Panc1 (cell line): ENCODE measurements at regions not wholly inside any gene's neighbourhood (a gene's known extent, or its start where the extent isn't known, plus 50 kb on each side); places are given as distances from the start of the nearest gene placed in this dataset.

Source experiments
- POLR2AphosphoS5 ChIP-seq: IDR thresholded peaks from 2 replicates; pipeline ENCODE4 v1.6.1; 2012; ENCODE audit warnings: mild to moderate bottlenecking, low read depth, low read length, moderate library complexity
- REST ChIP-seq, 2 experiments: IDR thresholded peaks; 2 replicates each; pipeline ENCODE4 v1.6.1; 2011 to 2012; ENCODE audit warnings: low read depth in 2 of 2, control low read depth in 1 of 2, low read length in 1 of 2, mild to moderate bottlenecking in 1 of 2, moderate library complexity in 1 of 2; ENCODE audit not compliant: insufficient read depth in 1 of 2
- TCF7L2 ChIP-seq: IDR thresholded peaks from 2 replicates; pipeline ENCODE4 v1.6.1; 2011; ENCODE audit warnings: mild to moderate bottlenecking, low read depth, low read length, inconsistent platforms
- TF ChIP-seq, protein P1 (sequence below): fragments of 450-650 bp; IDR thresholded peaks from 2 replicates; pipeline ENCODE4 v1.5.1; 2017; ENCODE audit warnings: mild to moderate bottlenecking

DNA sequence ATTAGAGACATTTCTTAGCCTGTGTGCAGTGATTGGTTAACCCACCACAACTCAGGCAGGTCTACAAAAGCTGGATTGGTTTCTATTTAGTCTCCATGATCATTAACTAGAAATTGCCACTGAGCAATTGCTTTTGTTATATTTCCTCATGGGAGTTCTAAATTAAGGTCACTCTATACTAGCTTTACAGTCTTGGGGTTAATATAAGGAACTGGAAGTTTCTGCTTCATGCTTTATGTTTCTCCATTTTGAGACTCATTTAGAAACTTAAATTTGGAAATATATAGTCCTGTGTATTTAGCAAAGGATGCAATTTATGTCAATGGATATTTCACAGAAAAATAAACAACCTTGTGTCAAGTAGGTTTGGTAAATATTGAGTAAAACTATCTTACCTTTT, 137.5 kb downstream of the HLX start:
- TF ChIP-seq, protein P1, sequence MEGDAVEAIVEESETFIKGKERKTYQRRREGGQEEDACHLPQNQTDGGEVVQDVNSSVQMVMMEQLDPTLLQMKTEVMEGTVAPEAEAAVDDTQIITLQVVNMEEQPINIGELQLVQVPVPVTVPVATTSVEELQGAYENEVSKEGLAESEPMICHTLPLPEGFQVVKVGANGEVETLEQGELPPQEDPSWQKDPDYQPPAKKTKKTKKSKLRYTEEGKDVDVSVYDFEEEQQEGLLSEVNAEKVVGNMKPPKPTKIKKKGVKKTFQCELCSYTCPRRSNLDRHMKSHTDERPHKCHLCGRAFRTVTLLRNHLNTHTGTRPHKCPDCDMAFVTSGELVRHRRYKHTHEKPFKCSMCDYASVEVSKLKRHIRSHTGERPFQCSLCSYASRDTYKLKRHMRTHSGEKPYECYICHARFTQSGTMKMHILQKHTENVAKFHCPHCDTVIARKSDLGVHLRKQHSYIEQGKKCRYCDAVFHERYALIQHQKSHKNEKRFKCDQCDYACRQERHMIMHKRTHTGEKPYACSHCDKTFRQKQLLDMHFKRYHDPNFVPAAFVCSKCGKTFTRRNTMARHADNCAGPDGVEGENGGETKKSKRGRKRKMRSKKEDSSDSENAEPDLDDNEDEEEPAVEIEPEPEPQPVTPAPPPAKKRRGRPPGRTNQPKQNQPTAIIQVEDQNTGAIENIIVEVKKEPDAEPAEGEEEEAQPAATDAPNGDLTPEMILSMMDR, result no peak
- TF ChIP-seq POLR2AphosphoS5 (no peak), REST (IDR thresholded peaks at IDR 0.05; ENCODE audit: insufficient read depth in 1 of 2, low read depth in 2 of 2, low read length in 1 of 2) (no peak), TCF7L2 (no peak)
